PC-3 (cell line): ENCODE measurements at regions not wholly inside any gene's neighbourhood (a gene's known extent, or its start where the extent isn't known, plus 50 kb on each side); places are given as distances from the start of the nearest gene placed in this dataset.
A peak's percentile ranks its signal among the peaks of the same experiment; 100 is the strongest.
"Not testable (repeated sequence)": the region's sequence is repeated elsewhere in the genome, so short reads cannot be mapped to it uniquely, and the experiment has no call there.

Experiments used
- ATAC-seq: fragments of 200-7000 bp; cut with Tn5 transposase; 2 replicates; pipeline ENCODE4 v1.9.1; 2020; ENCODE audit warnings: mild to moderate bottlenecking, moderate library complexity
- BruUV-seq: library from RNA; stranded (reverse); fragments of 400-500 nt; replicated peaks from 2 replicates; lab custom pipeline; 2021; lab: Mats Ljungman, UMichigan
- CTCF ChIA-PET: fragments of 300-600 bp; sonication (Branson Sonifier 250); formaldehyde crosslinking; loops from one replicate; lab custom pipeline; 2022; ENCODE audit warnings: antibody characterized with exemption; lab: Charles Lee
- POLR2A ChIA-PET: fragments of 300-600 bp; sonication (Branson Sonifier 250); formaldehyde crosslinking; loops from one replicate; lab custom pipeline; 2022; ENCODE audit warnings: antibody characterized with exemption; ENCODE audit not compliant: unreplicated experiment; lab: Charles Lee
- DNase-seq: peaks from one replicate; pipeline ENCODE4 v3.0.0-alpha.2; 2015
- H2AFZ ChIP-seq: fragments of 300-600 bp; sonication (generic); 2 replicates; pipeline ENCODE4 v1.6.0; 2016; ENCODE audit warnings: antibody characterized with exemption, low read length
- H3F3A ChIP-seq: fragments of 300-600 bp; sonication (generic); one replicate; pipeline ENCODE4 v1.6.0; 2017; ENCODE audit warnings: antibody characterized with exemption, low read length, control low read depth, mild to moderate bottlenecking; ENCODE audit not compliant: unreplicated experiment
- H3K27ac ChIP-seq: fragments of 300-600 bp; sonication (generic); 2 replicates; pipeline ENCODE4 v1.5.1; 2016; ENCODE audit warnings: mild to moderate bottlenecking, low read length
- H3K27me3 ChIP-seq: fragments of 300-600 bp; sonication (generic); 2 replicates; pipeline ENCODE4 v1.6.1; 2016; ENCODE audit warnings: low read length, mixed read lengths
- H3K36me3 ChIP-seq: fragments of 300-600 bp; sonication (generic); 2 replicates; pipeline ENCODE4 v1.6.1; 2016; ENCODE audit warnings: low read depth, mixed run types, low read length, mixed read lengths
- H3K4me1 ChIP-seq: fragments of 300-600 bp; sonication (generic); 2 replicates; pipeline ENCODE4 v1.5.1; 2016; ENCODE audit warnings: low read length; ENCODE audit not compliant: insufficient read depth
- H3K4me2 ChIP-seq: fragments of 300-600 bp; sonication (generic); 2 replicates; pipeline ENCODE4 v1.6.0; 2016; ENCODE audit warnings: low read length
- H3K4me3 ChIP-seq: fragments of 300-600 bp; sonication (generic); 2 replicates; pipeline ENCODE4 v1.5.1; 2016; ENCODE audit warnings: mild to moderate bottlenecking, low read length, mixed read lengths
- H3K79me2 ChIP-seq: fragments of 300-600 bp; sonication (generic); 2 replicates; pipeline ENCODE4 v1.6.1; 2017; ENCODE audit warnings: low read length, mixed read lengths
- H3K9ac ChIP-seq: fragments of 300-600 bp; sonication (generic); 2 replicates; pipeline ENCODE4 v1.6.0; 2016; ENCODE audit warnings: mild to moderate bottlenecking, low read length
- H3K9me2 ChIP-seq: fragments of 300-600 bp; sonication (generic); replicated peaks from 2 replicates; pipeline ENCODE4 v1.6.1; 2016; ENCODE audit warnings: mixed run types, low read length, mixed read lengths
- H3K9me3 ChIP-seq: fragments of 300-600 bp; sonication (generic); 2 replicates; pipeline ENCODE4 v1.6.1; 2016; ENCODE audit warnings: low read length, mixed read lengths
- H4K20me1 ChIP-seq: fragments of 300-600 bp; sonication (generic); 2 replicates; pipeline ENCODE4 v1.6.1; 2016; ENCODE audit warnings: low read length, mixed read lengths
- EZH2 ChIP-seq: fragments of 300-600 bp; sonication (generic); IDR thresholded peaks from one replicate; pipeline ENCODE4 v1.6.1; 2017; ENCODE audit warnings: antibody characterized with exemption, mild to moderate bottlenecking, low read length; ENCODE audit not compliant: unreplicated experiment
- EZH2phosphoT487 ChIP-seq: fragments of 300-600 bp; sonication (generic); IDR thresholded peaks from 2 replicates; pipeline ENCODE4 v1.6.1; 2018; ENCODE audit warnings: mild to moderate bottlenecking, antibody characterized with exemption, low read length, borderline replicate concordance
- intact Hi-C: fragments of 100-400 bp; cut with micrococcal nuclease; formaldehyde crosslinking; loops from 2 replicates; pipeline ENCODE4 v1.9.0; 2023
- TF ChIP-seq, protein P1 (sequence below): fragments of 300-600 bp; sonication (generic); conservative IDR thresholded peaks from 2 replicates; pipeline ENCODE4 v1.5.1; 2017; ENCODE audit warnings: antibody characterized with exemption, low read depth, mild to moderate bottlenecking, low read length

- no peaks in the 10 kb centered on the region for H3K27me3 ChIP-seq
- DNase-seq (no peak), ATAC-seq (no peak)
- intact Hi-C loops, result no loop called here
- CTCF ChIA-PET, result no interaction called here
- H3K9me3 ChIP-seq, result no peaks in the 10 kb centered on the region
- no peaks in the 10 kb centered on the region for H3K36me3 ChIP-seq
- BruUV-seq, result no TSS peak
- H4K20me1 ChIP-seq, result no peaks in the 10 kb centered on the region
- POLR2A ChIA-PET, result no interaction called here
- no peaks in the 10 kb centered on the region for H3K4me1 ChIP-seq
- H3K9ac ChIP-seq, result no peak overlapping the region
- H3F3A ChIP-seq, result no peaks in the 10 kb centered on the region
- no peak overlapping the region for H3K4me2 ChIP-seq
- H3K9me2 ChIP-seq, result no peaks in the 10 kb centered on the region
- no peak overlapping the region for H2AFZ ChIP-seq
- H3K27ac ChIP-seq, result no peak overlapping the region
- no peaks in the 10 kb centered on the region for H3K79me2 ChIP-seq
- H3K4me3 ChIP-seq, result no peak overlapping the region
- TF ChIP-seq EZH2phosphoT487 (no peak), EZH2 (no peak)
Measured at GRCh38 chr4:42311591-42311990, 85.7 kb upstream of the SHISA3 start.

GRCh38 chr4:42313420-42313819, 83.9 kb upstream of the SHISA3 start:
- POLR2A ChIA-PET, H4K20me1 ChIP-seq, ATAC-seq, H3K27ac ChIP-seq, H3K79me2 ChIP-seq, CTCF ChIA-PET, H3K36me3 ChIP-seq, H3F3A ChIP-seq, H3K27me3 ChIP-seq, H3K9me3 ChIP-seq, H3K9me2 ChIP-seq, intact Hi-C loops, H3K4me3 ChIP-seq, H3K9ac ChIP-seq, BruUV-seq, H3K4me1 ChIP-seq, H2AFZ ChIP-seq, H3K4me2 ChIP-seq: not testable (repeated sequence)
- peak; percentile 26 for DNase-seq

- POLR2A ChIA-PET, result no interaction called here
- no peak overlapping the region for H2AFZ ChIP-seq
Measured at GRCh38 chr4:42313872-42314271, 83.4 kb upstream of the SHISA3 start.

More at GRCh38 chr4:42313872-42314271, 83.4 kb upstream of the SHISA3 start:
- CTCF ChIA-PET, result no interaction called here
- Histone ChIP-seq H3K9ac (no peak overlapping the region), H3K4me3 (no peak overlapping the region), H3K4me2 (no peak overlapping the region), H3K4me1 (no peaks in the 10 kb centered on the region), H3K9me3 (no peaks in the 10 kb centered on the region), H3K9me2 (no peaks in the 10 kb centered on the region), H3K27ac (no peak overlapping the region), H3K27me3 (no peaks in the 10 kb centered on the region), H3K79me2 (no peaks in the 10 kb centered on the region), H4K20me1 (no peaks in the 10 kb centered on the region), H3F3A (no peaks in the 10 kb centered on the region), H3K36me3 (no peaks in the 10 kb centered on the region)
- ATAC-seq (no peak), DNase-seq (no peak)
- no peak for TF ChIP-seq EZH2
- TF ChIP-seq, protein P1, sequence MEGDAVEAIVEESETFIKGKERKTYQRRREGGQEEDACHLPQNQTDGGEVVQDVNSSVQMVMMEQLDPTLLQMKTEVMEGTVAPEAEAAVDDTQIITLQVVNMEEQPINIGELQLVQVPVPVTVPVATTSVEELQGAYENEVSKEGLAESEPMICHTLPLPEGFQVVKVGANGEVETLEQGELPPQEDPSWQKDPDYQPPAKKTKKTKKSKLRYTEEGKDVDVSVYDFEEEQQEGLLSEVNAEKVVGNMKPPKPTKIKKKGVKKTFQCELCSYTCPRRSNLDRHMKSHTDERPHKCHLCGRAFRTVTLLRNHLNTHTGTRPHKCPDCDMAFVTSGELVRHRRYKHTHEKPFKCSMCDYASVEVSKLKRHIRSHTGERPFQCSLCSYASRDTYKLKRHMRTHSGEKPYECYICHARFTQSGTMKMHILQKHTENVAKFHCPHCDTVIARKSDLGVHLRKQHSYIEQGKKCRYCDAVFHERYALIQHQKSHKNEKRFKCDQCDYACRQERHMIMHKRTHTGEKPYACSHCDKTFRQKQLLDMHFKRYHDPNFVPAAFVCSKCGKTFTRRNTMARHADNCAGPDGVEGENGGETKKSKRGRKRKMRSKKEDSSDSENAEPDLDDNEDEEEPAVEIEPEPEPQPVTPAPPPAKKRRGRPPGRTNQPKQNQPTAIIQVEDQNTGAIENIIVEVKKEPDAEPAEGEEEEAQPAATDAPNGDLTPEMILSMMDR, result no peak
- no peak for TF ChIP-seq EZH2phosphoT487
- BruUV-seq, result no TSS peak
- intact Hi-C loops, result no loop called here
